IMR-90 (cell line): ENCODE measurements at regions not wholly inside any gene's neighbourhood (a gene's known extent, or its start where the extent isn't known, plus 50 kb on each side); places are given as distances from the start of the nearest gene placed in this dataset.
A peak's percentile ranks its signal among the peaks of the same experiment; 100 is the strongest.

Experiments used
- ATAC-seq: fragments of 200-7000 bp; cut with Tn5 transposase; 2 replicates; pipeline ENCODE4 v1.9.1; 2020; ENCODE audit warnings: low read depth, mild to moderate bottlenecking, moderate library complexity
- BruUV-seq: library from RNA; stranded (reverse); fragments of 400-500 nt; replicated peaks from 2 replicates; lab custom pipeline; 2021; lab: Mats Ljungman, UMichigan
- CTCF ChIA-PET: fragments of 300-600 bp; formaldehyde crosslinking; extraction: SDS; loops from one replicate; lab custom pipeline; 2021; ENCODE audit warnings: antibody characterized with exemption; lab: Yijun Ruan, JAX
- POLR2A ChIA-PET: fragments of 300-600 bp; sonication (Branson Sonifier 250); formaldehyde crosslinking; loops from one replicate; lab custom pipeline; 2022; ENCODE audit warnings: antibody characterized with exemption; ENCODE audit not compliant: unreplicated experiment; lab: Charles Lee
- DNase-seq: peaks from one replicate; pipeline ENCODE4 v3.0.0; 2013
- H2AFZ ChIP-seq: replicated peaks from 2 replicates; pipeline ENCODE3; 2013; ENCODE audit warnings: low read length, mild to moderate bottlenecking; ENCODE audit not compliant: poor library complexity
- H2AK5ac ChIP-seq: 2 replicates; pipeline ENCODE4 v1.6.1; 2013; ENCODE audit warnings: low read depth, low read length, inconsistent platforms
- H2AK9ac ChIP-seq: replicated peaks from 2 replicates; pipeline ENCODE3; 2013; ENCODE audit warnings: mild to moderate bottlenecking, low read depth, low read length, moderate library complexity; ENCODE audit not compliant: poor library complexity
- H2BK120ac ChIP-seq: 2 replicates; pipeline ENCODE4 v1.6.1; 2013; ENCODE audit warnings: low read depth, low read length, inconsistent platforms
- H2BK15ac ChIP-seq: 3 replicates; pipeline ENCODE4 v1.6.1; 2013; ENCODE audit warnings: low read depth, low read length, inconsistent platforms
- H2BK20ac ChIP-seq: 2 replicates; pipeline ENCODE4 v1.6.1; 2013; ENCODE audit warnings: low read depth, mild to moderate bottlenecking, inconsistent platforms, low read length, moderate library complexity
- H2BK5ac ChIP-seq: 2 replicates; pipeline ENCODE4 v1.6.1; 2013; ENCODE audit warnings: mild to moderate bottlenecking, low read depth, low read length, inconsistent platforms; ENCODE audit not compliant: poor library complexity, severe bottlenecking
- H3K14ac ChIP-seq: replicated peaks from 2 replicates; pipeline ENCODE4 v1.6.1; 2013; ENCODE audit warnings: low read depth, low read length, inconsistent platforms
- H3K18ac ChIP-seq: 2 replicates; pipeline ENCODE4 v1.6.1; 2013; ENCODE audit warnings: low read depth, low read length, control low read depth
- H3K23ac ChIP-seq: 2 replicates; pipeline ENCODE4 v1.6.1; 2013; ENCODE audit warnings: low read depth, low read length, inconsistent platforms
- H3K27ac ChIP-seq: 2 replicates; pipeline ENCODE4 v1.5.1; 2013; ENCODE audit warnings: mild to moderate bottlenecking, control low read depth, low read length; ENCODE audit not compliant: insufficient read depth
- H3K27me3 ChIP-seq: 2 replicates; pipeline ENCODE4 v1.6.1; 2013; ENCODE audit warnings: low read length; ENCODE audit not compliant: control insufficient read depth, insufficient read depth
- H3K36me3 ChIP-seq: 2 replicates; pipeline ENCODE4 v1.6.1; 2013; ENCODE audit warnings: low read length, mixed read lengths; ENCODE audit not compliant: control insufficient read depth, insufficient read depth
- H3K4ac ChIP-seq: 2 replicates; pipeline ENCODE4 v1.6.1; 2013; ENCODE audit warnings: low read depth, low read length, inconsistent platforms
- H3K4me1 ChIP-seq: 2 replicates; pipeline ENCODE4 v1.6.1; 2013; ENCODE audit warnings: low read length, mixed read lengths; ENCODE audit not compliant: control insufficient read depth, insufficient read depth
- H3K4me2 ChIP-seq: 2 replicates; pipeline ENCODE4 v1.6.1; 2013; ENCODE audit warnings: low read depth, mild to moderate bottlenecking, control low read depth, low read length, moderate library complexity
- H3K4me3 ChIP-seq: 2 replicates; pipeline ENCODE4 v1.5.1; 2013; ENCODE audit warnings: low read depth, mild to moderate bottlenecking, control low read depth, low read length, moderate library complexity; ENCODE audit not compliant: insufficient read depth
- H3K56ac ChIP-seq: 2 replicates; pipeline ENCODE4 v1.6.1; 2013; ENCODE audit warnings: low read length, inconsistent platforms; ENCODE audit not compliant: insufficient read depth; ENCODE audit errors: extremely low read depth
- H3K79me1 ChIP-seq, 2 experiments: 2 replicates each; pipeline ENCODE4 v1.6.1; 2013; ENCODE audit warnings: low read length in 2 of 2, inconsistent platforms in 1 of 2, low read depth in 1 of 2
- H3K9ac ChIP-seq: 2 replicates; pipeline ENCODE4 v1.6.1; 2013; ENCODE audit warnings: low read depth, low read length, control low read depth
- H3K9me1 ChIP-seq: 2 replicates; pipeline ENCODE4 v1.6.1; 2013; ENCODE audit warnings: low read length, inconsistent platforms; ENCODE audit not compliant: insufficient read depth
- H3K9me3 ChIP-seq: 2 replicates; pipeline ENCODE4 v1.6.1; 2013; ENCODE audit warnings: low read length; ENCODE audit not compliant: control insufficient read depth, insufficient read depth
- H4K20me1 ChIP-seq: 2 replicates; pipeline ENCODE4 v1.6.1; 2013; ENCODE audit warnings: low read length, inconsistent platforms; ENCODE audit not compliant: insufficient read depth
- H4K5ac ChIP-seq: 2 replicates; pipeline ENCODE4 v1.6.1; 2013; ENCODE audit warnings: mild to moderate bottlenecking, low read depth, low read length, control low read depth
- H4K8ac ChIP-seq, 2 experiments: 2 replicates each; pipeline ENCODE4 v1.6.1; 2013; ENCODE audit warnings: low read depth in 2 of 2, low read length in 2 of 2, control low read depth in 1 of 2, inconsistent platforms in 1 of 2
- H4K91ac ChIP-seq: 2 replicates; pipeline ENCODE4 v1.6.1; 2013; ENCODE audit warnings: low read depth, low read length, inconsistent platforms; ENCODE audit not compliant: insufficient read depth
- ELK1 ChIP-seq: fragments of 150-350 bp; IDR thresholded peaks from 2 replicates; pipeline ENCODE4 v1.6.1; 2016; ENCODE audit warnings: low read depth, mild to moderate bottlenecking, low read length, moderate library complexity, borderline replicate concordance
- WGBS, 2 experiments: methylation state at CpG; one replicate each; pipeline versions ENCODE4 v1.1.5 to v1.1.7; 2013; ENCODE audit warnings: missing lambda C conversion rate in 2 of 2; ENCODE audit not compliant: insufficient read length in 1 of 2; ENCODE audit errors: extremely low coverage in 2 of 2; 5-methylcytosine and 5-hydroxymethylcytosine counted together
- dilution Hi-C: fragments of 300-500 bp; cut with HindIII; formaldehyde crosslinking; loops from one replicate; pipeline ENCODE4 v1.14.3; 2018; ENCODE audit warnings: low sequenced_read_pairs; ENCODE audit not compliant: unreplicated experiment
- in situ Hi-C: fragments of 300-500 bp; cut with MboI; formaldehyde crosslinking; loops from 3 replicates; pipeline ENCODE4 v1.14.3; 2019; ENCODE audit warnings: low sequenced_read_pairs, inconsistent platforms, mixed read lengths
- intact Hi-C: fragments of 100-400 bp; cut with micrococcal nuclease; formaldehyde crosslinking; loops from 2 replicates; pipeline ENCODE4 v1.10.0; 2022

GRCh38 chr12:127445581-127446139 lies 821.3 kb upstream of the TMEM132C start:
- Histone ChIP-seq H3K4ac (no peak overlapping the region), H4K20me1 (no peaks in the 10 kb centered on the region), H3K4me3 (no peak overlapping the region), H3K36me3 (no peaks in the 10 kb centered on the region), H4K5ac (no peak overlapping the region), H3K56ac (no peak overlapping the region), H2BK5ac (peak overlapping the region; percentile 39), H3K4me2 (no peak overlapping the region), H2BK15ac (no peak overlapping the region), H3K79me1 (no peaks in the 10 kb centered on the region), H2AFZ (no peak overlapping the region), H2BK120ac (no peak overlapping the region), H2BK20ac (no peak overlapping the region), H3K18ac (no peak overlapping the region), H2AK5ac (no peak overlapping the region), H3K14ac (no peak overlapping the region), H3K23ac (no peak overlapping the region), H3K9ac (no peak overlapping the region), H3K4me1 (peaks cover 3% of the 10 kb centered on the region; the same call in 1 of the 2 replicates), H2AK9ac (no peak overlapping the region), H3K27me3 (no peaks in the 10 kb centered on the region), H3K9me1 (no peaks in the 10 kb centered on the region), H4K8ac (no peak overlapping the region), H3K9me3 (peaks cover 10% of the 10 kb centered on the region), H4K91ac (peak overlapping the region; percentile 1; the same call in 1 of the 2 replicates), H3K27ac (no peak overlapping the region)
- no TSS peak for BruUV-seq
- TF ChIP-seq ELK1, result no peak
- ChIA-PET CTCF (no interaction called here), POLR2A (no interaction called here)
- intact Hi-C loops, result no loop called here
- WGBS, 2 experiments, result 23% methylated on average over 2 of the region's 4 CpGs; no CpG with 5 or more reads in 1 of the 2 experiments
- ATAC-seq, result no peak; the same call in 1 of the 2 replicates
- dilution Hi-C loops, result no loop called here
- no peak for DNase-seq
- in situ Hi-C loops, result no loop called here
